DMS153 treated with DMSO at 0.1 percent for 48 hours (cell line): ENCODE measurements at regions not wholly inside any gene's neighbourhood (a gene's known extent, or its start where the extent isn't known, plus 50 kb on each side); places are given as distances from the start of the nearest gene placed in this dataset.
"Not testable (repeated sequence)": the region's sequence is repeated elsewhere in the genome, so short reads cannot be mapped to it uniquely, and the experiment has no call there.

Source experiments
- DNase-seq: peaks from one replicate; lab custom pipeline; 2025; ENCODE audit not compliant: unreplicated experiment; lab: John Stamatoyannopoulos, UW

DNA sequence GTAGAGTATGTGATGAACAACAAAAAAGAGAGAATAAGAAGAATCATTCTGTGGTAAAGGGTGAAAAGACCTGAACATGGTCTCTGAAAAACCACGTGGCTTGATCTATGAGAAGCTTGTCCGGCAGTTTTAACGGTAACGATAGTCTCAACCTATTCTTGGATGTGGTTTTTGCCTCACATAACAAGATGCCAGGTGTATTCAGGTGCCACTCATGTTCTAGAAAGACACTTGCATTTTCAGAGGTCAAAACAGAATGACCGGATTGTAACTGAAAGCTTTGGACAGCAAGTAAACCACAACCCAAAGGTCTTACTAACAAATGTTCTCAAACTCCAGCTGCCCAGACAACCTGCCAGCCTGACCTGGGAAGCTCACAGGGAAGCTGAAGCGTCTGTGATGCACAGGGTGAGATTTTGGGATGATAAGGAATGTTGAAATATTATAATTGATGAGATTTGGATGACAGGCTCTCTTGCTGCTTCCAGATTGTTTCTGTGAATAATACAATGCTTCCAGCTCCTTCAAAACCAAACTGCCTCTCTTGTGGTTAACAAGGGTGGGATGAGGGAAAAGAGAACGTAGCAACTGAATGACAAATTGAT, 137.4 kb upstream of the GRB10 start:
- DNase-seq: no peak

DNA sequence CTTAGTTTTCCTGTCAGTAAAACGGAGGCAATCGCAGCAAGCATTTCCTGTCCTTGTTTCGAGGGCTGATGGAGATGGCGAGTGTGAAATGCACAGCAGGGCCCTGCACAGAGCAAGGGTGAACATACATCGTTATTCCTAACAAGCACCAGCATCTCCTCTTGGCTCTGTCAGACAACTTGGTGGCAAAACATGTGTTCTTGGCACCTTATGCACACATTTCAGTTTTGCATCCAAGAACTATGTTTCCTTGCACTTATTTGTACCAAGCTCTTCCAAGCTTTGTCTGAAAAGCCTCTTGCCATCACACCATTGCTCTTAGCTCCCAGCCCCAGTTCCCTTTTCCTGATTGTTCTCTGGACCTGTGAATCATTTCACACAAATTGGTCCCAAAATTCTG, 132.9 kb upstream of the GRB10 start:
- DNase-seq: no peak

DNA sequence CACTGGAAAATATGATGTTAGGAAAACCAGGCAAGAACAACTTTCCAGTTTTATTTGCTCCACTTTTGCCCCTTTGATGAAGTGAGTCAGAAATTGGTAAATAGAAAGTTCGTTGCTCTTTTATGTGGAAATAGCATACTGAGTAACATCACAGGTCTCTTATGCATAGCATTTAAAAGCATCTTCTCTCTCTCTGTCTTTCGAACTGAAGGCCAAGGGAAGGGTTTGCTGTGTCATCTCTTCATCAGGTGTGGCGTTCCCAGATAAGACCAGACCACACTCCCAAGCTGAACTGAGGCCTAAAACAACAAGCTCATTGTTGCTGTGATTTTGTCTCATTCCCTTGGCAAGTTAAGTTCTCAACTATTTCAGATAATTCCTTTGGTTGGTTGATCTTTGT, 131.8 kb upstream of the GRB10 start:
- DNase-seq: no peak

DNA sequence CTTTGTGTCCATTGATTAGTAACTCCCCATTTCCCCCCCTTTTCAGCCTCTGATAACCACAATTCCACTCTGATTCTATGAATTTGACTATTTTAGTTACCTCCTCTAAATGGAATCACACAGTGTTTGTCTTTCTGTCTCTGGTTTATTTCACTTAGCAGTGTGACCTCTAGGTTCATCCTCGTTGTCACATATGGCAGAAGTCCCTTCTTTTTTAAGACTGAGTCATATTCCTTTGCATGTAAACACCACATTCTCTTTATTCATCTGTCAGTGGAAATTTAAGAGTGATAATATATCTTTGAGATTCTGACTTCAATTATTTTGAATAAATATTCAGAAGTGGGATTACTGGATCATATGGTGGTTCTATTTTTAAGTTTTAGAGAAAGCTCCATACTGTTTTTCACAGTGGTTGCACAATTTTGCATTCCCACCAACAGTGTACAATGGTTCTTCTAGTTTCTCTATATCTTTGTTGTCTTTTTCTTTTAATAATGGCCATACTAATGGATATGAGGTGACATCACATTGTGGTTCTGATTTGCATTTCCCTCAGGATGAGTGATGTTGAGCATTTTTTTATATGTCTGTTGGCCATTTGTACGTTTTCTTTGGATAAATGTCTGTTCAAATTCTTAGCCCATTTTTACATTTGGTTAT, 126.1 kb upstream of the GRB10 start:
- no peak for DNase-seq

DNA sequence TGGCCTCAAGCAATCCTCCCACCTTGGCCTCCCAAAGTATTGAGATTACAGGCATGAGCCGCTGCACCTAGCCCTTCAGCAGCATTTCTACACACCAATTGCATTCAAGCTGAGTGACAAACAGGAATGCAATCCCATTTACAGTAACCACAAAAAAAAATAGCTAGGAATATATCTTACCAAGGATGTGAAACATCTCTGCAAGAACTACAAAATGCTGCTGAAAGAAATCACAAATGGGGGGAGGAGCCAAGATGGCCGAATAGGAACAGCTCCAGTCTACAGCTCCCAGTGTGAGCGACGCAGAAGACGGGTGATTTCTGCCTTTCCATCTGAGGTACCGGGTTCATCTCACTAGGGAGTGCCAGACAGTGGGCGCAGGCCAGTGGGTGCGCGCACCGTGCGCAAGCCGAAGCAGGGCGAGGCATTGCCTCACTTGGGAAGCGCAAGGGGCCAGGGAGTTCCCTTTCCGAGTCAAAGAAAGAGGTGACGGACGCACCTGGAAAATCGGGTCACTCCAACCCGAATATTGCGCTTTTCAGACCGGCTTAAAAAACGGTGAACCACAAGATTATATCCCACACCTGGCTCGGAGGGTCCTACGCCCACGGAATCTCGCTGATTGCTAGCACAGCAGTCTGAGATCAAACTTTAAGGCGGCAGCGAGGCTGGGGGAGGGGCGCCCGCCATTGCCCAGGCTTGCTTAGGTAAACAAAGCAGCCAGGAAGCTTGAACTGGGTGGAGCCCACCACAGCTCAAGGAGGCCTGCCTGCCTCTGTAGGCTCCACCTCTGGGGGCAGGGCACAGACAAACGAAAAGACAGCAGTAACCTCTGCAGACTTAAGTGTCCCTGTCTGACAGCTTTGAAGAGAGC, 116.1 kb upstream of the GRB10 start:
- DNase-seq: not testable (repeated sequence)

DNA sequence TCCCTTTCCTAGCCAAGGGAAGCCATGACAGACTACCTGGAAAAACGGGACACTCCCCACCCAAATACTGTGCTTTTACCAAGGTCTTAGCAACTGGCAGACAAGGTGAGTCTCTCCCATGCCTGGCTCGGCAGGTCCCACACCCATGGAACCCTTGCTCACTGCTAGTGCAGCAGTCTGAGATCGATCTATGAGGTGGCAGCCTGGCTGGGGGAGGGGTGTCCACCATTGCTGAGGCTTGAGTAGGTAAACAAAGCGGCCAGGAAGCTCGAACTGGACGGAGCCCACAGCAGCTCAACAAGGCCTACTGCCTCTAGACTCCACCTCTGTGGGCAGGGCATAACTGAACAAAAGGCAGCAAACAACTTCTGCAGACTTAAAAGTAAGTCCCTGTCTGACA, 104.4 kb upstream of the GRB10 start:
- not testable (repeated sequence) for DNase-seq

DNA sequence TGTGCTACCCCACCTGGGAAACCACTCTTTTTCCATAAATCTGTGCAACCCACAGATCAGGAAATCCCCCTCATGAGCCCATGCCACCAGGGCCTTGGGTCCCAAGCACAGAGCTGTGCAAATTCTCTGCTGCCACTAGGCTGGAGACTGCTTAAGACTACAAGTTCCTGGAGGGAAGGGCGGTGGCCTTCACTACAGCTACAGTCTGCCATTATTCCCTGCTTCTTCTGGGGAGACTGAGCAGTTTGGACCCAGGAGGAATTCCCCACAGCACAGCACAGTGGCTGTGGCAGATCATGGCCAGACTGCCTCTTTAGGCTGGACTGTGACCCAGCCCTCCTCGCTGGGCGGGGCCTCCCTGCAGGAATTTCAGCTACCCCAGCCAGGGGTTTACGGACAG, 89.7 kb upstream of the GRB10 start:
- DNase-seq: no peak

DNA sequence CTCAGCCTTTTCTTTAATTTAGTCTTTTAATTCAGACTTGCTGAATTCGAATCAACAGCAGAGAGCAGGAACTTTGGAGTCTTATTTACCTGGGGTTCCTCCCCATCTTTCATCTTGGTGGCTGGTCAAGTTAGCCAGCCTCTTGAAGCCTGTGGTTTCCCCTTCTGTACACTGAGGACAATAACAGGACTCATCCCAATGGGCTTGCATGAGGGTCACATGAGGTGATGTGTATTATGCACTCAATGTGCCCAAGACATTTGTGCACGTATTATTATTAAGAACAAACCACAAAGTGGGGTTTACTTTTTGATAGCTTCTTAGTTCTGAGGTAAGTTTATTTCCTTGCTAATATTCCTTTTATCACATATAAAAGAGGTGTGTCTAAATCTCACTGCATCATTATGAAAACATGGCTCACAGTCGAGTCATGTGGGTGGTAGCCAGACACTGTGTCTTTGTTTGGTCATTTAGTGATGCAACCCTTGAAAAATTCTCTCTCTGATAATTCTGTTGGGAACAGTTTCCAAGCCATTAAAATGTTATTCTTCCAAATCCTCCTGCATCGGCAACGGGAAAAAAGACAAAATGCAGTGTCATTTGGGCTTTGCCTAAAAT, 86.5 kb upstream of the GRB10 start:
- no peak for DNase-seq

DNA sequence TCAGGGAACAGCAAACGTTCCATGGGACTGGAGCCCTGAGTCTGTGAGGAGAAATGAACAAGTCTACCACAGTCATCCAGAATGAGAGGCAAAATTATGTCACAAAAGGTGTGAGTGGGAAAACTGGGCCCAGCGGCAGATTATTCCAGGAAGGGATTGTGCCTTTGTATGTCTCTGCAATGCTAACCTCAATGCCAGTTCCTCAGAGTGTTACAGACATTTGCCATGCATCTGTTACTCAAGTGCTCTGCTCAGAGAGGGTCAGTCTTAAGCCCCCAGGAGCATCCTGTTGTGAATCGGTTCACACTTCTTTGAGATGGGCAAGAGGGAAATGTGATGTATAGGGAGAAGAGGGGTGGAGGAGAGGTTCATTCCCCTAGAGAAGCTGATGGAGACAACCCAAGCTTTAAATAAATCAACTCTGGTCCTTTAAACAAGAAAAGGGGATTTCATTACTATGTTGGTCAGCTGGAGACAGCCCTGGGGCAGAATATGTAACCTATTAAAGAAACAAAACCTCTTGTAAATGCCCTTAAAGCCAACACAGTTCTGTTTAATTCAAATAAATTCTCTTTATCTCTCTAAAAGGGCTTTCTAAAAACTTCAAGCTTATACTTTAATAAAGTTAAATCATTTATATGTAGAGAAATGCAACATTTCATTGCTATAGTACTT, 85.9 kb upstream of the GRB10 start:
- no peak for DNase-seq

DNA sequence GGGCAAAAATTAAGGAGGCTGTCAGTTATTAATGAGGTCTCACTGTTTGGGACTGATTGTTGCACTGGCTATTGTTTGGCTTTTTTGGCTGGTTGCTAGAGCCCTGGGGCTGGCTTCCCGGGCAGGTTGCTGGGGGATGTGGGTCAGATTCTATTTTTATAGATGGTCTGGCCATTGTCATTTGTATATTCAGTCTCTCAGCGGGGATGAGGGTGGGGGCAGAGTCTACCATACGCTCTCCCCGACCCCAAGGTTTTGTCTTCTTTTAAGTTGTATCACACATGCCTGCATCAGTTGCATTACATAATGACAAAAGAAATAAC, 84.3 kb upstream of the GRB10 start:
- no peak for DNase-seq

DNA sequence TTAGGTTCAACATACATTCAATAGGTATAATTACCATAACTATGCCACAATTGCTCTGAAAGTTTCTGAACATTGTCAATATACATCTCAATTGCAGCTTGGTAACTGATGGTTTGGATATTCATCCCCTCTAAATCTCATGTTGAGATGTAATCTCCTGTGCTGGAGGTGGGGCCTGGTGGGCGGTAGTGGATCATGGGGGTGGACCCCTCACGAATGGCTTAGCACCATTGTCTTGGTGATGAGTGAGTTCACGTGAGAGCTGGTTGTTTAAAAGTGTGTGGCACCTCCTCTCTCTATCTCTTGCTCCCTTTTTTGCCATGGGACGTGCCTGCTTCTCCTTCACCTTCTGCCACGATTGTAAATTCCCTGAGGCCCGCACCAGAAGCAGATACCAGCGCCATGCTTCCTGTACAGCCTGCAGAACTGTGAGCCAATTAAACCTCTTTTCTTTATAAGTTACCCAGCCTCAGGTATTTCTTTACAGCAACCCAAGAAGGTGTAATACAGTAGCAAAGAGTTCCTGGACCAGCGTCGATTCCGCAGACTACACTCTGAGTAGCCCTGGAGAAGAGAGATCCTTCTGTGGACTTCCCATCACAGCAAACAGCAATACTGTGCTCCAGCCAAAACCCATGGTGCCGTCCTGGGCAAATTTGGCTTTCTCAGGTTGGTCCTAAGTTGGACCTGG, 83.8 kb upstream of the GRB10 start:
- DNase-seq: no peak

DNA sequence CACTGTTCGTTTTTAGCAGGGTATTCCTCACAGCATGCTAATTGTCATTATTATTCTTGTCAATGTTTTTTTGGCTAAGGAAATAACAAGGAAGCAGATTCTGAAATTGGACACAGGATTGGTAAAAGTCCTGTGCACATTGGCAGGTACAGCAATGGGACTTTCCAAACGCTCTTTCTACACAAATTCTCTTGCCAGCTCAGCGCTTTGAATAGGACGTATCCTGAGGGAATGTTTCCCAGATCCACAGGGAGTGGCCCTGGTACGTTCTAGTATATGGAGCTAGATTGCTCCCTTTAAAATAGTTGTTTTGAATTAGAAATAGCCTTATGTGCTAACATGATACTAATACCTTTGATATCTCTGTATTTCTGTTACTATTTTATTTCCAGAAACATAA, 82.8 kb upstream of the GRB10 start:
- DNase-seq: no peak

DNA sequence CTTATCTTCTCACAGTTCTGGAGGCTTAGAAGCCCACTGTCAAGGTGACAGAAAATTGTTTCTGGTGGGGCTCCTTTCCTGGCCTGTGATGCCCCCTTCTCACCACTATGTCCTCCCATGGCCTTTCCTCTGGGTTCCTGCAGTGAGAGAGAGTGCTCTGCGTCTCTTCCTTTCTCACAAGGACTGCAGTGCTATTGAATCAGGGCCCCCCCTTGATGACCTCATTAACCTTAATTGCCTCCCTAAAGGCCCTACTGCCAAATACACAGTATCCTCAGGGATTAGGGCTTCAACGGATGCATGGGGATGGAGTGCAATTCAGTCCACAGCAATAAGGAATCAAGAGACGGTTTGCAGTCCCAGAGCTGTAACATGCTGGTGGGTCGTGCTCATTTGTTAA, 82.0 kb upstream of the GRB10 start:
- DNase-seq: no peak

DNA sequence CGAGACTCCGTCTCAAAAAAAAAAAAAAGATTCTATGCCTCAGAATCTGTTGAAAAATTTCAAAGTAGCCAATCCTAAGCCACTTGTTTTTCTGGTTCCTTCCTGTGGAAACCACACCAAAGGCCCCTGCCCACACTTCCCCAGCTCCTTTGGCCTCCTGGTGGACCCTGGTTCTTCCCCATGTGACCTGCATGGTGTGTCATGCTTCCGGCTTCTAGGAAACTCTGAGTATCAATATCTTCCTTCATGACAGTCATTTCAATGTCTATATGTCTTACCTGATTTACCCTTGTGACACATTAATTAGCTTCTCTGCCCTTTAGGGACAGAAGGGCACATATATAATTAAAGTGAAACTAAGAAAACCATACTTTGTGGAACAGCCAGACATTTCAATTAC, 80.4 kb upstream of the GRB10 start:
- no peak for DNase-seq

DNA sequence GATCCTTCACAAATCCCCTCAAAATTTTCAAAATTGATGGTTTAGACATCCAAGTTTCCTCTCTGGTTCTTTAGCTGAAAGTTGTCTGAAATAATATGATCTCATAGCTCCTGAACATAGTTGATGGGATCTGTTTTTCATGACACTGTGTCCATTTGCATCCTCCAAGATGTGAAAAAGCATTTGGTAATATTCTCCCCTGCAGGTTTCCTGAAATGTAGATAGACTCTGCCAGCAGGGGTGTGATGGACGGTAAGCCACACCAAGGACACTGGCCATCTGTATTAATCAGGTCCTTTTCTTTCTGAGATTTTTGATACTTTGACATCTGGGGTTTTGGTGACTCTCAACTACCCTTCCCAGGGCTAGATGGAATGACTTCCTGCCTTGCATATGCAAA, 79.6 kb upstream of the GRB10 start:
- no peak for DNase-seq

DNA sequence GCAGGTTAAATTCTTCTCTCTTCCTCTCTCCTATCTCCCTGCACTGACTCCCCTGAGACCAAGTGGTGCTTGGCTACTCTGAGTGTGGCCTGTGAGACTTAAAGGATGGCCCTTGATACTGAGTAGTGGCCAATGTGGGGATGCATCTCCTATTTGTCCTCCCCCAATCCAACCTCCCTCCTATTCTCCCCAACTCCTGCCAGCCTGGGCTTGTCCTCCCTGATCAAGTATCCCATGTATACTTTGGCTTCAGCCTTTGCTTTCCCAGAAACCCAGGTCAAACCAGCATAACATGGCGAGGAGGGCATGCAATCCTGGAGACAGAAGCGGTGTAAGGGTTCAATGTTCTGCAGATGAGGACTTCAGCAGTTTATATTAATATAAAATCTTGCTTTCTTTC, 77.9 kb upstream of the GRB10 start:
- no peak for DNase-seq

DNA sequence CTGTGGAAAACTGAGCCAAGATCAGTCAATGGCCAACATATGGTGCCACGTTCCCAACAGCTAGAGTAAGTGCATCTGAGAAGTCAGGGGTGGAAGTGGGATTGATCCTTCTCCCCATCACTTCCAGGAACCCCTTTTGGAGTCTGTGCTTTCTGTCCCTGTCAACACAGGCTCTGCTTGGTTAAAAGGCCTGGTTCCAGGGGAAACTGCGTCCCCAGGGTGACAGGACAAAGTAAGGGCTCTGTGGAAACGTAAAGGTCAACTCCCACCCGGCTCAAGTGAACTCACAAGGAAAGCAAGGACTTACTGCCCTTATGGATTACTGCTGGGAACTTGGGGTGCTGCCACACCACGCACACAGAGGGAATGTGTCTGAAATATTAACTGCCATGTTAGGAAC, 77.5 kb upstream of the GRB10 start:
- no peak for DNase-seq

DNA sequence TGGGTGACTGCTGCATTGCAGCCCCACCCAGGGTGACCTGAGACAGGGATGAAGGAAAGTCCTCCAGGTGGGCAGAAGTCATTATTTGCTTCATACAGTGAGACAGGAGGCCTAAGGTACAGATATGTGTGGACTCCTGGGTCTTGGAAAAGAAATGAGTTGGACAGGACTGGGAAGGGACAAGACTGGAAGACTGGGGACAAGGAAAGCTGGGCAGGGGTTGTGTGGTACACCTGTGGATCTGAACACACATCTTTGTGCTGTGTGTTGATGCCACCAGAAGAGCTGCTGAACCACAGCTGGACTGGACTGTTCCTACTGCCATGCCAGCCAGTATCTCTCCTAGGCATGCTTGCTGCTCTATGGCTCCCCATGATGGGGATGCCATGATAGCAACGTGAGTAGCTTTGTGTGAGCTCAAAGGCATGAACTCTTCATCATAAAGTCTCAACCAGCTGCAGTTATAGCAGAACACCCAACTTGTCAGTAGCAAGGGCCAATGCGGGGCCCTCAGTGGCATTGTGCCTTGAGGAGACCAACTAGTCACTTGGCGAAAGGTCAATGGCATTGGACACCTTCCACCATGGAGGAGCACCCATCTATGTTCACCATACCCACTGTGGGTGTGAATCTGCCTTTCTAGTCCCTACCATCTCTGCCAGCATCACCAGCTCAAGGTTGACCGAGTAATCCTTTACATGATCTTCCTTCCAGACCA, 76.0 kb upstream of the GRB10 start:
- DNase-seq: no peak

DNA sequence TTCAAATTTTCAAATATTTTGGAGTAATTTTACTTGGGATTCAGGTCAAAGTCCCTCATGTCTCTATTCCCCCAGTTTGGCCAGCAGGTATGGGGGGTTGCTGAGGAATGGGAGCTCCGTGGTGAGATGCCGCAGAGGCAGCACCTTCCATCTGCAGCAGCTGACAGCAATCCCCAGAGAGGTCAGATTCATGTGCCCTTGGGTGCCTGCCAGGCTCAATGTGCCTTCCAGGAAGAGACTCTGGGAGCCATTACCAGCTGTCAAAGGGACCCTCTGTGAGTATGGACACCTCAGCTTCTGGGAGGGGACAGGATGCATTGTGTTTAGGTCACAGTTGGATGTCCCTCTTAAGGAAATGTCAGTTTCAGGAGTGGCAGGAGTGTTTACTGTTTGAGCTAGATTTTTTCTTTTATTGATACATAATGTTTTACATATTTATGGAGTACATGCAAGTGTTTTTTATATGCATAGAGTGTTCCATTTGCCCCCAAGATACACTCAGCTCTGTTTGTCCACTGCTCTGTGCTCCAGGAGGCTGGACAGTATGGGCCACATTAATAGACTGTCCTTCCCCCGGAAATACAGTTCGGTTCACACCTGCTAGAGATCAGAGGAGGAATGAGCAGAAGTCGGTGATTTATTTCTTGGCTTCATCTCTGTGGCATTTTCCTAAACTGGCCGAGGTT, 75.3 kb upstream of the GRB10 start:
- peak; percentile 92 for DNase-seq

DNA sequence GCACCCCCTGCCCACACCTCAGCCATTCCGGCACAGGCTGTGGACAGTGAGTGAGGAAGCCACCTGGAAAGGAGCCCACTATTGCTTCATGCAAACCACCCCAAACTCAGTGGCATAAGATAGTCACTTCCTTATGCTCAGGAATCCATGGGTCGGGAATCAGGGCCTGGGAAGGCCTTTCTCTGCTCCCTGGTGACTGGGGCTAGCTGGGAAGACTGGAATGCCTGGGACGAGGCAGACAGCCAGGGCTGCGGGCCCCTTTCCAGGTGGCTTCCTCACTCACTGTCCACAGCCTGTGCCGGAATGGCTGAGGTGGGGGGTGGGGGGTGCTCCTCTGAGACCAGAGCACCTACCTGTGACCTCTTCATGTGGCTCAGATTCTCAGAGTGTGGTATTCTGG, 74.1 kb upstream of the GRB10 start:
- DNase-seq: no peak
